HFFc6 (cell line): ENCODE measurements at regions not wholly inside any gene's neighbourhood (a gene's known extent, or its start where the extent isn't known, plus 50 kb on each side); places are given as distances from the start of the nearest gene placed in this dataset.

ENCODE experiments used
- DNase-seq: peaks from one replicate; pipeline ENCODE4 v3.0.0-alpha.2; 2018
- H3K27ac Mint-ChIP-seq: 2 replicates; pipeline ENCODE4 v1.8.0; 2020; ENCODE audit warnings: mild to moderate bottlenecking, mixed read lengths
- H3K27me3 Mint-ChIP-seq: 2 replicates; pipeline ENCODE4 v1.8.0; 2021; ENCODE audit warnings: mild to moderate bottlenecking, moderate library complexity, mixed read lengths; ENCODE audit not compliant: insufficient read depth
- H3K36me3 Mint-ChIP-seq: 2 replicates; pipeline ENCODE4 v1.8.0; 2021; ENCODE audit warnings: low read depth, mixed read lengths
- H3K4me1 Mint-ChIP-seq: 2 replicates; pipeline ENCODE4 v1.8.0; 2020; ENCODE audit warnings: low read depth, mixed read lengths
- H3K4me3 Mint-ChIP-seq: 2 replicates; pipeline ENCODE4 v1.8.0; 2020; ENCODE audit warnings: mild to moderate bottlenecking, moderate library complexity, mixed read lengths
- H3K9me3 Mint-ChIP-seq: 2 replicates; pipeline ENCODE4 v1.8.0; 2020; ENCODE audit warnings: mild to moderate bottlenecking, mixed read lengths
- TF ChIP-seq, protein P1 (sequence below): fragments of 200-600 bp; sonication (generic); IDR thresholded peaks from 2 replicates; pipeline ENCODE4 v1.5.0; 2021; ENCODE audit warnings: antibody characterized with exemption, mild to moderate bottlenecking

DNA sequence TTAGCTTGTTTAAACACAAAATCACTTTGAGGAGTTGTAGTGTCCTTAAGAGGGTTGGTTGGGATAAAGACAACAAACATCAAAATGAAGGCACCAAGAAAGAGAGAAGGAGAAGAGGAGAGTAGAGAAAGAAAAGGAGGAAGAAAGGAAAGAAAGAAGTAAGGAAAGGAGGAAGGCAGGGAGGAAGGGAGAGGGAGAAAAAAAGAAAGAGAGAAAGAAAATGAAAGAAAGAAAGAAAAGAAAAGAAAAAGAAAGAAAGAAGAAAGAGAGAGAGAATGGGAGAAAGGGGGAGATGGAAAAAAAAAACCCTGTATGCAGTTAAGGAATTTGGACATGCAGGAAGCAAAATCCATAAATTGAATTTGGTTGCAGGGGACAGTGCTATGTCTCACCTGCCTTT lies 635.4 kb upstream of the FZD8 start:
- Mint-ChIP-seq H3K36me3 (no peaks in the 10 kb centered on the region), H3K27me3 (no peaks in the 10 kb centered on the region), H3K27ac (no peak overlapping the region), H3K4me3 (no peak overlapping the region), H3K9me3 (peaks cover 53% of the 10 kb centered on the region), H3K4me1 (no peaks in the 10 kb centered on the region)
- TF ChIP-seq, protein P1, sequence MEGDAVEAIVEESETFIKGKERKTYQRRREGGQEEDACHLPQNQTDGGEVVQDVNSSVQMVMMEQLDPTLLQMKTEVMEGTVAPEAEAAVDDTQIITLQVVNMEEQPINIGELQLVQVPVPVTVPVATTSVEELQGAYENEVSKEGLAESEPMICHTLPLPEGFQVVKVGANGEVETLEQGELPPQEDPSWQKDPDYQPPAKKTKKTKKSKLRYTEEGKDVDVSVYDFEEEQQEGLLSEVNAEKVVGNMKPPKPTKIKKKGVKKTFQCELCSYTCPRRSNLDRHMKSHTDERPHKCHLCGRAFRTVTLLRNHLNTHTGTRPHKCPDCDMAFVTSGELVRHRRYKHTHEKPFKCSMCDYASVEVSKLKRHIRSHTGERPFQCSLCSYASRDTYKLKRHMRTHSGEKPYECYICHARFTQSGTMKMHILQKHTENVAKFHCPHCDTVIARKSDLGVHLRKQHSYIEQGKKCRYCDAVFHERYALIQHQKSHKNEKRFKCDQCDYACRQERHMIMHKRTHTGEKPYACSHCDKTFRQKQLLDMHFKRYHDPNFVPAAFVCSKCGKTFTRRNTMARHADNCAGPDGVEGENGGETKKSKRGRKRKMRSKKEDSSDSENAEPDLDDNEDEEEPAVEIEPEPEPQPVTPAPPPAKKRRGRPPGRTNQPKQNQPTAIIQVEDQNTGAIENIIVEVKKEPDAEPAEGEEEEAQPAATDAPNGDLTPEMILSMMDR = no peak
- no peak for DNase-seq

DNA sequence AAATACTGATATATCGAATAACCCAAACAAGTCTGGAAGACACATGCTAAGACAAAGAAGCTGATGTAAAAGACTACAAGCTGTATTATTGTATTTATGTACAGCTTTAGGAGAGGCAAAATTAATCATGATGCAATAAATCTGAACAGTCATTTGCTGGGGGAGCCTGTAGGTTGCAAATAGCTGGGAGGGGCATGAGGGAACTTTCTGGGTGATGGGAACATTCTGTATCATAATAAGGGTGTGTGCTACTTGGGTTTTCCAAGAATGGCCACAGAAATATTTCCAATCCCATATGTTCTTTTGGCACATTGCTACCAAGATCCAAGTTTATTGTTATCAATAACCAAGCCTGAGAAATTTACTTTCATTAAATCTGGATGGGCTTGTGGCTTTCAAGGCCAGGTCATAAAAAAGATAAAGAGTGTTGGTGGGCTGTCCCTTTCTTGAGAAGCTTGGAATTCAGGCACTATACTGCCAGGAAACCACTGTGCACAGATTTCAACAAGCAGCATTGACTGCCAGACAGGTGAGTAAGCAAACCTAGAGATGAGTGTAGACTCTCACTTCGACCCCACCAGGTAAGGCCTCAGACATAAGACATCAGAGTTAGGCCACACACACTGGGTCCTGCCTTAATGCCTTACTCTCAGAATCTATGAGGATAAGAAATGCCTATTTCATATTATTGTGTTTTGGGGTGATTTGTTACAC lies 629.7 kb upstream of the FZD8 start:
- no peaks in the 10 kb centered on the region for H3K36me3 Mint-ChIP-seq
- H3K27me3 Mint-ChIP-seq = no peaks in the 10 kb centered on the region
- H3K4me3 Mint-ChIP-seq = no peak overlapping the region
- no peaks in the 10 kb centered on the region for H3K4me1 Mint-ChIP-seq
- no peak overlapping the region for H3K27ac Mint-ChIP-seq
- DNase-seq = no peak
- peaks cover 72% of the 10 kb centered on the region for H3K9me3 Mint-ChIP-seq
- TF ChIP-seq, protein P1 = no peak

DNA sequence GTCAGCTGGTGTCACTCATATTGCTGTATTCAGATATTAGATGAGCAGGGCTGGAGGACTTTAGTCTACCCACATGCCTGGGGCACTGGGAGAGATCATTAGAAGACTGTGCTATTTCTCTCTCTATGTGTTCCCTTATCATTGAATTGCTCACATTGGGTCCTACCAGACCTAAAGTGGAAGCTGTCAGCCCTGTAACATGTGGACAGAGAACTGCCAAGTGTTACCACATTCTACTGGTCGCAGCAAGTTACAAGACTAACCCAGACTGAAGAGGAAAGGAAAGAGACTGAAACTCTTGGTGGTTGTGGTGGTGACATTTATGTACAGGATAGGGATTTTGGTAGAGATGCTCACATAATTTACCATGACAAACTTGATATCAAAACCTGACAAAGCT lies 627.1 kb upstream of the FZD8 start:
- peaks cover 53% of the 10 kb centered on the region for H3K9me3 Mint-ChIP-seq
- DNase-seq = no peak
- H3K27ac Mint-ChIP-seq = no peak overlapping the region
- H3K4me1 Mint-ChIP-seq = no peaks in the 10 kb centered on the region
- TF ChIP-seq, protein P1 = no peak
- H3K4me3 Mint-ChIP-seq = no peak overlapping the region
- H3K36me3 Mint-ChIP-seq = no peaks in the 10 kb centered on the region
- H3K27me3 Mint-ChIP-seq = no peaks in the 10 kb centered on the region

DNA sequence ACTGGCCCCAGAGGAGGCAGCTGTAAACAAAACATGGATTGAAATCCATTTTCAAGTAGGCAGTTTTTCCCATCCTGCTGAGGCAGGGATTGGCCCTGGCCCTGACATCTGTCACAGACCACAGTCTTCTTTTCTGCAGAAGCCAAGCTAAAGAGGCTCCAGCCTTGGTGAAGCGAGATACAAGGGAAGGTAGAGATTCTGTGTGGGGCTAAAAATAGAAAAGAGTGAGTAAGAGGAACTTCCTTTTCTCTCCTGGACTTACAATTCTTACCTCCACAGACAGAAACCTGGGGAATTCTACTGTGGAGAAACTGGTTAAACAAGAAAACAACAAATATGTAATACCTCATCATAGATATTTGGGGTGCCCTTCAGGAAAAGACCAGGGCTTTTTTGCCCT lies 624.8 kb upstream of the FZD8 start:
- H3K9me3 Mint-ChIP-seq = peaks cover 52% of the 10 kb centered on the region
- TF ChIP-seq, protein P1 = no peak
- H3K27me3 Mint-ChIP-seq = no peaks in the 10 kb centered on the region
- H3K27ac Mint-ChIP-seq = no peak overlapping the region
- H3K4me1 Mint-ChIP-seq = no peaks in the 10 kb centered on the region
- no peak for DNase-seq
- no peak overlapping the region for H3K4me3 Mint-ChIP-seq
- no peaks in the 10 kb centered on the region for H3K36me3 Mint-ChIP-seq

DNA sequence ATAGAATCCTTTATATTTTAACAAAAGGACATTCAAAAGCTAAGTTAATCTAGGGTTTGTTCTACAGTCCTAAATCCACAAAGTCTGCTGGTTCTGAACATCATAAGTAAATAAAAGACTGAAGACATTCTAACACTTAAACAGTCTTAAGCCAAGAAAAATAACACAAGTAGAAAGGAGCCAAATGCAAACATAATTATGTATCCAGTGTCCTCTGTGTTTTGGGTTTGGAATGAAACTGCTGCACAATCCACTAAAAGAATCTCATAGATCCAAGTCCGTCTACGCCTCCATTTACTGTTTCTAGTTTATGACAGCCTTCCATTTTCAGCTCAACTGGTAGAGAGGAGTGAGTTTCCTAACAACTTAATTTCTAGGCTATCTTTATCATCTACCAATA lies 623.6 kb upstream of the FZD8 start:
- Mint-ChIP-seq H3K36me3 (no peaks in the 10 kb centered on the region), H3K4me1 (no peaks in the 10 kb centered on the region), H3K27me3 (no peaks in the 10 kb centered on the region), H3K4me3 (no peak overlapping the region), H3K27ac (no peak overlapping the region), H3K9me3 (peaks cover 45% of the 10 kb centered on the region)
- DNase-seq = no peak
- TF ChIP-seq, protein P1 = no peak

DNA sequence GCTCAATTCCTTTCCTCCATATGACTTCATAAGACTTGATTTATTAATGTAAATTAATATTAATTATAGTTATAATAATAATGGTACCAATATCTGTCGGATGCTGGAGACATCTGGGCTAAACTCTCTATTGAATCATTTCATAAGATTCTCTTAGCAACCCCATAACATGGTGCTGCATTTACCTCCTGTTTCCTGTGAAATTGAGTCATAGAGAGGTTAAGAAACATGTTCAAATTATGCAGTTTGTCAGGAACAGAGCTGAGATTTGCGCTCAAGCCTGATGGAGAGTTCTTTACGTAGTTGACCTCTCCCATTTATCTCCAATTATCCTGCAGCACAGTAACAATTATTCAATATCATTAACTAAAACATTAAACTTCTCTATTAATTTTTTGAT lies 621.8 kb upstream of the FZD8 start:
- H3K4me3 Mint-ChIP-seq = no peak overlapping the region
- no peaks in the 10 kb centered on the region for H3K36me3 Mint-ChIP-seq
- H3K9me3 Mint-ChIP-seq = peaks cover 31% of the 10 kb centered on the region
- H3K27ac Mint-ChIP-seq = no peak overlapping the region
- no peaks in the 10 kb centered on the region for H3K27me3 Mint-ChIP-seq
- TF ChIP-seq, protein P1 = no peak
- DNase-seq = no peak
- no peaks in the 10 kb centered on the region for H3K4me1 Mint-ChIP-seq
